ENCODE measurements at regions not wholly inside any gene's neighbourhood (a gene's known extent, or its start where the extent isn't known, plus 50 kb on each side); places are given as distances from the start of the nearest gene placed in this dataset.
A peak's percentile ranks its signal among the peaks of the same experiment; 100 is the strongest.

DNA sequence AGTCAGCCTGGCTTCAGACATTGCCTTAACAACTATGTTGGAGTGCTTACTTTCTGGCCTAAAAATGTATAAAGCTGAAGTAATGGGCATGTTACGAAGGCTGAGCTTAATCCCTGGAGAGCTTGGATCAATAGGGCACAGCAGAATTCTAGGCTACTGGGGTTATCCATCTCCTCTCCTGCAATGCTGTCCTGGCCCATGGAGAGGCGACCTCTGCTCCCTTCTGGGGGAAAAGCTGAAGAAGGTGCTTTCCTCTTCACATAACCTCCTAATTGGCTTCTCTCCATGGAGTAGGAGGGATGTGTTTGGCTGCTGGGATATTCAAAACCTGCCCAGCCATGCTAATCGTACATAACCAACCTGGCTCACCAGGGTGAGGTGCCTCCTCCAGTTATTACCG is 403.5 kb downstream of the DMRT2 start:
- Histone ChIP-seq H3K27ac (no peak overlapping the region), H3K4me1 (no peaks in the 10 kb centered on the region), H3K36me3 (no peaks in the 10 kb centered on the region), H3K9me3 (no peaks in the 10 kb centered on the region), H3K27me3 (no peaks in the 10 kb centered on the region), H3K4me3 (no peak overlapping the region)
- WGBS, 2 donors, result 54 to 57% methylated on average over 4 of the region's 4 CpGs
- FAIRE-seq (no peak), ATAC-seq (peak in 1 of 4 donors; percentile 13), DNase-seq (no peak)
- TF ChIP-seq, protein P1, sequence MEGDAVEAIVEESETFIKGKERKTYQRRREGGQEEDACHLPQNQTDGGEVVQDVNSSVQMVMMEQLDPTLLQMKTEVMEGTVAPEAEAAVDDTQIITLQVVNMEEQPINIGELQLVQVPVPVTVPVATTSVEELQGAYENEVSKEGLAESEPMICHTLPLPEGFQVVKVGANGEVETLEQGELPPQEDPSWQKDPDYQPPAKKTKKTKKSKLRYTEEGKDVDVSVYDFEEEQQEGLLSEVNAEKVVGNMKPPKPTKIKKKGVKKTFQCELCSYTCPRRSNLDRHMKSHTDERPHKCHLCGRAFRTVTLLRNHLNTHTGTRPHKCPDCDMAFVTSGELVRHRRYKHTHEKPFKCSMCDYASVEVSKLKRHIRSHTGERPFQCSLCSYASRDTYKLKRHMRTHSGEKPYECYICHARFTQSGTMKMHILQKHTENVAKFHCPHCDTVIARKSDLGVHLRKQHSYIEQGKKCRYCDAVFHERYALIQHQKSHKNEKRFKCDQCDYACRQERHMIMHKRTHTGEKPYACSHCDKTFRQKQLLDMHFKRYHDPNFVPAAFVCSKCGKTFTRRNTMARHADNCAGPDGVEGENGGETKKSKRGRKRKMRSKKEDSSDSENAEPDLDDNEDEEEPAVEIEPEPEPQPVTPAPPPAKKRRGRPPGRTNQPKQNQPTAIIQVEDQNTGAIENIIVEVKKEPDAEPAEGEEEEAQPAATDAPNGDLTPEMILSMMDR (IDR thresholded peaks at IDR 0.05), result no peak
- intact Hi-C loops (cut with DNase I), result no loop called here

DNA sequence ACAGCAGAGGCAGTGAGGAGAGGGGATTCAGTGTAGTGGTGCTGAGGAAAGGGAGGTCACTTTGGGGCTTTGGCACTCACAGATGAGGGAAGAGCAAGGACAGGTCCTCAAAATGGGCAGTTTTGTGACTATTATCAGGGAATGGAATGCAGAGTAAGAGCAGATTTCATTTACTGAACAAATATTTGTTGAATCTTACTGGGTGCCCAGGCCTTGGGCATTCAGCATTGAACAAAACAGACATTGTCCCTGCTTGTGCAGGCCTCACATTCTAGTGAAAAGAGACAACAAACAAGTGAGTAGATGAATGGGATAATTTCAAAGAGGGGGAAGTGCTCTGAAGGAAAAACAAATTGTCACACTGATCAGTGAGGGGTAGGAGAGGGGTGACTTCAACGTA is 404.1 kb downstream of the DMRT2 start:
- Histone ChIP-seq H3K36me3 (no peaks in the 10 kb centered on the region), H3K27ac (no peak overlapping the region), H3K9me3 (no peaks in the 10 kb centered on the region), H3K4me3 (no peak overlapping the region), H3K4me1 (no peaks in the 10 kb centered on the region), H3K27me3 (no peaks in the 10 kb centered on the region)
- no peak for DNase-seq
- TF ChIP-seq, protein P1 (IDR thresholded peaks at IDR 0.05), result no peak
- WGBS, 2 donors, result 27 to 35% methylated on average over 1 of the region's 1 CpG
- intact Hi-C loops (cut with DNase I), result no loop called here
- FAIRE-seq, result no peak
- peak in 2 of 4 donors; percentile 44 to 52 for ATAC-seq

DNA sequence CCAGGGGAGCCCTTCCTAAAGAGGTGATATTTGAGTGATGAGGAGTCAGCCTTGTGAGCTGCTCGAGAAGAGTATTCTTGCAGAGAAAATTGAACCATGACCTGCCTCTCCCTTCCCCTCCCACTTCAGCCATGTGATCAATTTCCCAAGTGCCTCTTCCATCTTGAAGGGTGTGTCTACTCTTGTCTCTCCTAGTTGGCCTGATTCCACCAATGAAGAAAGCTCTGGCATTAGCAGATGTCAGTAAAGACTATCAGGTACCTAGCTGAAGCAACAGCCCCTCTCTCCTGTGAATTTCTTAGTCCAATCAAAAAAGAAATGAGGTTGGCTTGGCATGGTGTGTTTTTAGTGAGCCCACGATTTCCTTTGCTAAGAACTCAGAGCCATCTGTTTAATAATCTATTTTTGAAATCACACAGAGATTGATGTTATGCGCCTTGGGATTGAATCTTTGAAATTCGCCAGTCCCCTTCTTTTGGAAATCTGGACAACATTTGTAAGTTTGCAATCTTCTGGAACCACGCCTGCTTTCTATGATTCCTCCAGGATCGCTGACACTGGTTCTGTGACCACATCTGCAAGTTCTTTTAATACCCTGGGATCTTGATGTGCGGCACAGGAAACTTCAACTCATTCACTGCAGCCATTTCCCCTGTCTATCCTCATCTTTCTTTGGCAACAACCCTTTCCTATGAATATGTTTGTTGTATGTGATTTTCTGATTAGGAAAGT is 404.6 kb downstream of the DMRT2 start:
- Histone ChIP-seq H3K36me3 (no peaks in the 10 kb centered on the region), H3K4me1 (no peaks in the 10 kb centered on the region), H3K9me3 (no peaks in the 10 kb centered on the region), H3K27me3 (no peaks in the 10 kb centered on the region), H3K4me3 (no peak overlapping the region), H3K27ac (no peak overlapping the region)
- ATAC-seq (peak in 1 of 4 donors; percentile 12), DNase-seq (no peak), FAIRE-seq (no peak)
- WGBS, 2 donors, result 64 to 68% methylated on average over 7 of the region's 7 CpGs
- intact Hi-C loops (cut with DNase I), result no loop called here
- TF ChIP-seq, protein P1 (IDR thresholded peaks at IDR 0.05), result no peak

DNA sequence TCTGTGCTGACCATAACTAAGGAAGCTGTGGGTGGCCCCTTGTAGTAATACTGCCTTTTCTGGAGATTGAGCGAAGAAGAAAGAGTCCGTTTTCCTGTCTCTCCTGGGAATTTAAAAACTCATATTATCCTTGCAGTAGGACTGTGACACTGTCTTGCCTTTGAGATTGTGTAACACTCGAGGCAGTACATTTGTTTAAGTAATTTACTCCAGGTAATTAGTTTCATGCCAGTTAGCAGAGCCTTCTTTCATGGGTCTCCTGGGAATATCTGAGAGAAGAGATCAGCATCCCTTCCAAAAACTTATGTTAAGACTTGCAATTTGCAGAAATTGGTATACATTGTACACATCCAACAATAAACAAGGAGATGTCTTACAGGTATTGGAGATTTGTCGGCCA is 405.6 kb downstream of the DMRT2 start:
- Histone ChIP-seq H3K36me3 (no peaks in the 10 kb centered on the region), H3K27ac (no peak overlapping the region), H3K4me1 (no peaks in the 10 kb centered on the region), H3K9me3 (no peaks in the 10 kb centered on the region), H3K4me3 (no peak overlapping the region), H3K27me3 (no peaks in the 10 kb centered on the region)
- intact Hi-C loops (cut with DNase I), result no loop called here
- ATAC-seq (no peak), FAIRE-seq (no peak), DNase-seq (no peak)
- TF ChIP-seq, protein P1 (IDR thresholded peaks at IDR 0.05), result no peak
- 56 to 64% methylated on average over 4 of the region's 4 CpGs for WGBS, 2 donors

DNA sequence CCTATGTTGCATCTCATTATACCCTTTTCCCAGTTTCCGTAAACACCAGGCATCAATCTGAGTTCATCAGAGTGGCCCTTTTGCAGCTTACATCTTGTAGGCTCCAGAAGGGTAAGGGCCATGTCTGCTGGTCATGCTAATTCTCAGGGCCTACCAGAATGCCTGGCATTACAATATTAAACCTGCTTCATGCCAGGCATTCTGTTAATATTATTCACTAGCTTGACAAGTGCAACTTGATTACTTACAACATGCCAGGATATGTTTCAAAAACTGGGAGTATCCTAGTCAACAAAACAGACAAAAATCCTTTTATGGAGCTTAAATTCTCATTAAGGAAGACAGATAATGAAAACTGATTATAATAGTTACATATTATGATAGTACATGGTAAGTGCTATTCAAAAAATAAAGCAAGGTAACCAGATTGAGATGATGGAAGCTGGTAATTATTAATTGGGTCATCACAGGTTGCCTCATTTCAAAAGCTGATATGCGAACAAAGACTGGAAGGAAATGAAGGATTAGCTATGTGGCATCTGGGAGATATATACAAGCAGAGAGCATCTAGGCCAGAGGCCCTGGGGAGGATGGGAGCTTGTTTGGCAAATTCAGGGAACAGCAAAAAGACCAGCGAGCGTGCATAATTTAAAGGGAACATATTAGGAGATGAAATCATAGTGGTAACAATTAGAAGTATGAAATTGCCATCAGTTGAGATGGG is 406.3 kb downstream of the DMRT2 start:
- H3K27me3 ChIP-seq, result no peaks in the 10 kb centered on the region
- ATAC-seq (no peak), FAIRE-seq (no peak), DNase-seq (no peak)
- H3K9me3 ChIP-seq, result no peaks in the 10 kb centered on the region
- 60 to 70% methylated on average over 4 of the region's 4 CpGs for WGBS, 2 donors
- TF ChIP-seq, protein P1 (IDR thresholded peaks at IDR 0.05), result no peak
- H3K4me1 ChIP-seq, result no peaks in the 10 kb centered on the region
- no peaks in the 10 kb centered on the region for H3K36me3 ChIP-seq
- H3K4me3 ChIP-seq, result no peak overlapping the region
- intact Hi-C loops (cut with DNase I), result no loop called here
- H3K27ac ChIP-seq, result no peak overlapping the region

Measured in pancreas (tissue), 10 donors.